ENCODE measurements at regions not wholly inside any gene's neighbourhood (a gene's known extent, or its start where the extent isn't known, plus 50 kb on each side); places are given as distances from the start of the nearest gene placed in this dataset.

DNA sequence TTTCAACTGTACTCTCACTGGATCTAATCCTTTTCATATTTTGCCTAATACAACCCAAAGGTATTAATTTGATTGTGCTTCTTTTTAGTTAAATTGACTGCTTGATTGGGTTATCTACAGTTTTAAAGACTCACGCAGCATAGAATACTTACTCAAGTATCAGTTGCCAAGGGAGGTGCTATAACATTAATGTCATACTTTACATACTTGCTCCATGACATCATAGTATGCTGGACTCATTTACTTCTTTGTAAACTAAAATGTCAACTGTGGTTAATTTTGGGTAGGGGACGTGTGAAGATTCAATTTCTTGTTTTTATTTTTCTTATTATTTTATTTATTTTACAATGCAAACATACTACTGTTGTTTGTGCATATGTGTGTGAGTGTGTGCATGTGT is 716.2 kb upstream of the VRK2 start:
- H3K4me3 ChIP-seq (ENCODE audit: low read depth, low read length): no peak overlapping the region
- no peak for TF ChIP-seq CTCF (IDR thresholded peaks at IDR 0.05; ENCODE audit: low read depth, low read length)

GRCh38 chr2:57333221-57333620 is 713.4 kb upstream of the VRK2 start:
- TF ChIP-seq CTCF (IDR thresholded peaks at IDR 0.05; ENCODE audit: low read depth, low read length): no peak
- no peak overlapping the region for H3K4me3 ChIP-seq (ENCODE audit: low read depth, low read length)

GRCh38 chr2:57343391-57344006 is 703.1 kb upstream of the VRK2 start:
- TF ChIP-seq CTCF (IDR thresholded peaks at IDR 0.05; ENCODE audit: low read depth, low read length): no peak

GRCh38 chr2:57368190-57368589 is 678.4 kb upstream of the VRK2 start:
- H3K4me3 ChIP-seq (ENCODE audit: low read depth, low read length): no peak overlapping the region
- no peak for TF ChIP-seq CTCF (IDR thresholded peaks at IDR 0.05; ENCODE audit: low read depth, low read length)

More at GRCh38 chr2:57343391-57344006, 703.1 kb upstream of the VRK2 start:
- H3K4me3 ChIP-seq (ENCODE audit: low read depth, low read length): no peak overlapping the region

GRCh38 chr2:57370882-57371585 is 675.6 kb upstream of the VRK2 start:
- TF ChIP-seq CTCF (IDR thresholded peaks at IDR 0.05; ENCODE audit: low read depth, low read length): no peak
- H3K4me3 ChIP-seq (ENCODE audit: low read depth, low read length): no peak overlapping the region

- no peak overlapping the region for H3K4me3 ChIP-seq (ENCODE audit: low read depth, low read length)
- no peak for TF ChIP-seq CTCF (IDR thresholded peaks at IDR 0.05; ENCODE audit: low read depth, low read length)
Observed at GRCh38 chr2:57372237-57372984, 674.2 kb upstream of the VRK2 start.

DNA sequence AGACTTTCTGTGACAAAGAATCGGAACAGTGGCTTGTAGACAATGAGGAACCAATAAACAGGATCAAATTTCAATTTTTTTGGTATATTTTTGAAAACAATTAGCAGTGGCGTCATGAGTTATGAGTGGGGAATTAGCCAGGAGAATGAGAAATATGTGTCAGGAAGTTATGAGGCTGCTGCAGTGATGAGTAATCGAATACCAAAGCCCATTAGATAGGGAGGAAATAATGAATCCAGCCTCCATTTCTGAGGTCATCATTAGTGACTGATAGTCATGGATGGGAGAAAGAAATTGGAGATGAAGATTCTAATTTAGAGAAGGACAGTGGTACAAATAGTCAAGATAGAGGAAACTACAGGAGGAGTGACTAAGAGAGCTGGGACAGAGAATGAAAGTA is 673.1 kb upstream of the VRK2 start:
- H3K4me3 ChIP-seq (ENCODE audit: low read depth, low read length): no peak overlapping the region
- TF ChIP-seq CTCF (IDR thresholded peaks at IDR 0.05; ENCODE audit: low read depth, low read length): no peak
